HG02938 (cell line): ENCODE measurements at regions not wholly inside any gene's neighbourhood (a gene's known extent, or its start where the extent isn't known, plus 50 kb on each side); places are given as distances from the start of the nearest gene placed in this dataset.
"Not testable (repeated sequence)": the region's sequence is repeated elsewhere in the genome, so short reads cannot be mapped to it uniquely, and the experiment has no call there.

ENCODE experiments used
- ATAC-seq: cut with Tn5 transposase; IDR thresholded peaks from one replicate; pipeline ENCODE4 v1.9.1; 2021; ENCODE audit warnings: mild to moderate bottlenecking, moderate library complexity; ENCODE audit not compliant: unreplicated experiment

GRCh38 chr13:68851026-68851425 lies 1256.6 kb upstream of the ATXN8OS start:
- ATAC-seq, result no peak

- no peak for ATAC-seq
Measured at GRCh38 chr13:68850160-68850559, 1257.5 kb upstream of the ATXN8OS start.

- no peak for ATAC-seq
Measured at GRCh38 chr13:68846663-68847062, 1261.0 kb upstream of the ATXN8OS start.

GRCh38 chr13:68834375-68834774 lies 1273.3 kb upstream of the ATXN8OS start:
- no peak for ATAC-seq

- ATAC-seq, result no peak
Measured at GRCh38 chr13:68816715-68817114, 1290.9 kb upstream of the ATXN8OS start.

GRCh38 chr13:68813180-68813796 lies 1294.3 kb upstream of the ATXN8OS start:
- no peak for ATAC-seq

GRCh38 chr13:68810660-68811059 lies 1297.0 kb upstream of the ATXN8OS start:
- no peak for ATAC-seq

GRCh38 chr13:68808456-68808855 lies 1299.2 kb upstream of the ATXN8OS start:
- no peak for ATAC-seq

- no peak for ATAC-seq
Measured at GRCh38 chr13:68806125-68806524, 1301.5 kb upstream of the ATXN8OS start.

- no peak for ATAC-seq
Measured at GRCh38 chr13:68784275-68784674, 1323.4 kb upstream of the ATXN8OS start.

- no peak for ATAC-seq
Measured at GRCh38 chr13:68759617-68760016, 1348.0 kb upstream of the ATXN8OS start.

GRCh38 chr13:68749796-68750195 lies 1357.8 kb upstream of the ATXN8OS start:
- ATAC-seq, result no peak

GRCh38 chr13:68748038-68748437 lies 1359.6 kb upstream of the ATXN8OS start:
- ATAC-seq, result no peak

- ATAC-seq, result no peak
Measured at GRCh38 chr13:68745502-68745901, 1362.1 kb upstream of the ATXN8OS start.

- ATAC-seq, result no peak
Measured at GRCh38 chr13:68736961-68737360, 1370.7 kb upstream of the ATXN8OS start.

GRCh38 chr13:68727798-68728197 lies 1379.8 kb upstream of the ATXN8OS start:
- no peak for ATAC-seq

- no peak for ATAC-seq
Measured at GRCh38 chr13:68727165-68727564, 1380.5 kb upstream of the ATXN8OS start.

- no peak for ATAC-seq
Measured at GRCh38 chr13:68719815-68720214, 1387.8 kb upstream of the ATXN8OS start.

GRCh38 chr13:68715651-68716050 lies 1392.0 kb upstream of the ATXN8OS start:
- ATAC-seq, result no peak

GRCh38 chr13:68714292-68714691 lies 1393.3 kb upstream of the ATXN8OS start:
- no peak for ATAC-seq

- no peak for ATAC-seq
Measured at GRCh38 chr13:68713394-68713793, 1394.2 kb upstream of the ATXN8OS start.

GRCh38 chr13:68708336-68708908 lies 1399.2 kb upstream of the ATXN8OS start:
- ATAC-seq, result no peak

- ATAC-seq, result not testable (repeated sequence)
Measured at GRCh38 chr13:68706044-68706443, 1401.6 kb upstream of the ATXN8OS start.
